HG02852 (cell line): ENCODE measurements at regions not wholly inside any gene's neighbourhood (a gene's known extent, or its start where the extent isn't known, plus 50 kb on each side); places are given as distances from the start of the nearest gene placed in this dataset.
"Not testable (repeated sequence)": the region's sequence is repeated elsewhere in the genome, so short reads cannot be mapped to it uniquely, and the experiment has no call there.

ENCODE experiments used
- ATAC-seq: cut with Tn5 transposase; IDR thresholded peaks from one replicate; pipeline ENCODE4 v1.9.1; 2021; ENCODE audit warnings: mild to moderate bottlenecking, moderate library complexity; ENCODE audit not compliant: unreplicated experiment

DNA sequence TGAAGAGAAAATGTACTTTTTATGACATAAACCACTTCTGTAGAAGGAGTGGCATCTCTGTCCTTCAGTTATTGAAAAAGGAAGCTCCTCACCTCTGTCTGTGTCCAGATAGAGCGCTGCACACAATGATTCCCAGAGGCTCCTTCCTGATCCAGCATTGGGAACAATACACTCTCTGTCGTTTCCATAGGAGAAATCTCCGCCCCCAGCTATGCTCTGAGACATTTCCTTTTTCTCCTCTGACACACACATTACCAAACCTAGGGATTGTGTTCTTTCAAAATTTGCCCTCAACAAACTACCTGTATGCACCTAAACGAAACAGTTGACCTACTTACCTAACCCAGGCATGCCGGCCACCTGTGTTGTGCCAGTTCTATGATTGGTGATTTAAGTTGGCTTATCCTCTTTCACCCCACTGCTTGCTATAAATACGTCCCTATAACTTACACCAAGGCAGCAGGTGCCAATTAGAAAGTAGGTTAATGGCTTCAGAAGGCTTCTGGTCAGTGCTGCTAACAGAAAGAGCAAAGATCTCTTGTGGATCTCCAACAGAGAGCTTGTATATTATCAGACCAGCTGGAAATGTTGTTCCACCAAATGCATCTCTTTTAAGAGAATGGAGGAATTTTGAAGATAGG lies 140.1 kb upstream of the JCAD start:
- no peak for ATAC-seq

DNA sequence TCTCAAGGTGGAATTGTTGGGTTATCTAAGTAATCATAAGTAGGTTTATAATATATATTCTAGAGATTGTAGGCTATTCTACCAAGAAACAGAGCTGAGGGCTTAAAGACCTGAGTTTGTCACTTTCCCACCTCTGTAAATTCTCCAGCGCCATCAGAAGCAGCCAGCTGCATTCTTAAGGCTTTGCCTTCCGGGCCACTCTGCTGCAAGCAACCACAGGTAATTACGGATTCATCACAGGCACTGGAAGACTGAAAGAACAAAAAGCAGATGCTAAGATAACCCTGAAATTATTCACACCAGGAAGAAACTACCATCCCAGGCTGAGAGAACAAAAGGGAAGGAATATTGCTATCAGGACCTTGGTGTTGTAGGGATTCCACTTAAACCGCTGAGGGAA lies 137.8 kb upstream of the JCAD start:
- ATAC-seq, result no peak

DNA sequence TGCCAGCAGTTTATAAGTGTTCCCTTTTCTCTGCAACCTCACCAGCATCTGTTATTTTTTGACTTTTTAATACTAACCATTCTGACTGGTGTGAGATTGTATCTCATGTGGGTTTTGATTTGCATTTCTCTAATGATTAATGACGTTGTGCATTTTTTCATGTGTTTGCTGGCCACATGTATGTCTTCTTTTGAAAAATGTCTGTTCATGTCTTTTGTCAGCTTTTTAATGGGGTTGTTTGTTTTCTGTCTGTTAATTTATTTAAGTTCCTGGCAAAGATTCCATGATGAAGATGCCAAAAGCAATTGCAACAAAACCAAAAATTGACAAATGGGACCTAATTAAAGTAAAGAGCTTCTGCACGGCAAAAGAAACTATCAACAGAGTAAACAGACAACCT lies 137.2 kb upstream of the JCAD start:
- ATAC-seq, result not testable (repeated sequence)

DNA sequence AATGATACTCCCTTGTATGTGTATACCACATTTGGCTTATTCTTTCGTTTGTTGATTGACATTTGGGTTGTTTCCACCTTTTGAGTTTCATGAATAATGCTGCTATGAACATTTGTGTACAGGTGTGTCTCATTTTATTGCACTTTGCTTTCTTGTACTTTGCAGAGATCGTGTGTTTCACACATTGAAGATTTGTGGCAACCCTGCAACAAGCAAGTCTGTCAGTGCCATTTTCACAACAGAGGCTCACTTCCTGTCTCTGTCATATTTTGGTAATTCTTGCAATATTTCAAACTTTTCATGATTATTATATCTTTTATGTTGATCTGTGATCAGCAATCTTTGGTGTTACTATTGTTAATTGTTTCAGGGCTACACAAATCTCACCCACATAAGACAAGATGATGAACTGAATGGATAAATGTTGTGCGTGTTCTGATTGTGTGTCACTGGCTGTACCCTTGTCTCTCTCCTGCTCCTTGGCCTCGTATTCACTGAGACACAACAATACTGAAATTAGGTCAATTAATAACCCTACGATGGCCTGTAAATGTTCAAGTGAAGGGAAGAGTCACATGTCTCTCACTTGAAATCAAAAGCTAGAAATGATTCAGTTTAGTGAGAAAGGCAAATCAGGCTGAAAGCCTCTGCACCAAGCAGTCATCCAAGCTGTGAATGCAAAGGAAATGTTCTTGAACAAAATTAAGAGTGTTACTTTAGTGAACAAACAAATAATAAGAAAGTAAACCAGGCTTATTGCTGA lies 133.6 kb upstream of the JCAD start:
- ATAC-seq, result peak; percentile 44

DNA sequence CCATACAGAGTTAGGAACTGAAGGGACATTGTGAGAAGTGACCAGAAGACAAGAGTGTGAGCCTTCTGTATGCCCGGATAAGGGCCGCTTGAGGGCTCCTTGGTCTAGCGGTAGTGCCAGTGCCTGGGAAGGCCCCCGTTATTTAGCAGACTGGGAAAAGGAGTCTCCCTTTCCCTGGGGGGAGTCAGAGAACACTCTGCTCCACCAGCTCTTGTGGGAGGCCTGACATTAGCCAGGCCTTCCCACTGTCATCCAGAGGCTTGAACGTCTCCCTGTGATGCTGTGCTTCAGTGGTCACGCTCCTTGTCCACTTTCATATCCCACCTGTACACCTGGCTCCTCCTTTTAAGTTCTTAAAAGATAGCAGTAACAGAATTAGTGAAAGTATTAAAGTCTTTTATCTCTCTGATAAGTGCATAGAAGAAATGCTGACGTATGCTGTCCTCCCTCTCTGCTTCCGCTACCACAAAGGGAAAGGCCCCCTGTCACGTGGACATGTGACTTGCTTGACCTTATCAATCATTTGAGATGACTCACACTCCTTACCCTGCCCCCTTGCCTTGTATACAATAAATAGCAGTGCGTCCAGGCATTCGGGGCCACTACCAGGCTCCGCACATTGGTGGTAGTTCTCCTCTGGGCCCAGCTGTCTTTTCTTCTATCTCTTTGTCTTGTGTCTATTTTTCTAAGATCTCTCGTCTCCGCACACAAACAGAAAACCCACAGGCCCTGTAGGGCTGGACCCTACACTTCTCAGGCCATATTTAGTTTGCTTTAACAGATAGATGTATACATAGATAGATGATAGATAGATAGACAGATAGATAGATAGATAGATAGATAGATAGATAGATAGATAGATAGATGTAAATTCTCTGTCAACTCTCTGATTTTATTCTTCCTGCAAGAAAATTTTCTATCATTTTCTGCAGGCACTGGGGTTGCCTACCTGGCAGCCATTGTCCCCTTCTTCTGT lies 131.5 kb upstream of the JCAD start:
- ATAC-seq, result no peak

DNA sequence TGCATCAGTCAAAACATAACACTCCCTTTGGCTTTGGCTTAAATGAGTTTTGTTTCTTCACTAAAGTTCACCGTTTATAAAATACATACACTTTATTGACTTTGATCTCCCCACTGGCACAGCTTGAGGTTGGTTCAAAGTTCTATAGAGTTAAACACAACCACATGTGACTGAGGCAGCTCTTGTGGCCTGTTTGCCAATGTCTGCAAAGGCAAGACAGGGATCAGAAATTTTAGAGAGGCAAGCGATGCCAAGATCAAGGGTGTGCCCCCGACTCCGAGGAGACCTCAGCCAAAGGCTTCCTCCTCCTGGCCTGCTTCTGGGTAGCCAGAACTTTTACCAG lies 129.8 kb upstream of the JCAD start:
- no peak for ATAC-seq

DNA sequence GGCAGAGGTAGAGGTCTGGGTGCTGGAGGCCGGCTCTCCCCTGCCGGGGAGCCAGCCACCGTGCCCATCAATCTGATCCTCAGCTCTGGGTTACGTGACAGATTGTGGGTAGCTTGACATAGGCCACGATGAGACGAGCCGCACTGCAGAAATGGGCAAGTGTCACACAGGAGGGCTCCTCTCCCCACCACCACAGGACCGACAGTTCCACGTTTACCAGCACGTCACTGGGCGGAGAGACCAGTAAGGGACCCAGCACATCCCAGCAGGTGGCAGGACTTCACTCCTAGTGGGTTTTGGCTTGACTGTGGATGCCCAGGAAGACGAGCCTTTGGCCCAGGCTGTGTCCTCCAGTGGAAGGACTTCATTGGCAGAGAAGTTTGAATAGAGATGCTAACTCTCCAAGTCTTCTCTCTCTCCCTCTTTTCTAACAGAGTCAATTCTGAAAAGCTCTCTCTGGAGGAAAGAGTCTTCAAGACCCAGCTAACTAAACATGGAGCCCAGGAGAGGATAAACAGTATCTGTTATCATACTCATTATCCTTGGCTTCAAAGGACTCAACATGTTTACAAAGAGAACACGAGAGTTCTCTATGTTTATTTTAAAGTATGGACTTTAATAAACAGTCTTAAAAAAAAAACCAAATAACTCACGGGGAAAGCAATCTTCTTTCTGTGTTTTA lies 129.3 kb upstream of the JCAD start:
- ATAC-seq, result no peak

DNA sequence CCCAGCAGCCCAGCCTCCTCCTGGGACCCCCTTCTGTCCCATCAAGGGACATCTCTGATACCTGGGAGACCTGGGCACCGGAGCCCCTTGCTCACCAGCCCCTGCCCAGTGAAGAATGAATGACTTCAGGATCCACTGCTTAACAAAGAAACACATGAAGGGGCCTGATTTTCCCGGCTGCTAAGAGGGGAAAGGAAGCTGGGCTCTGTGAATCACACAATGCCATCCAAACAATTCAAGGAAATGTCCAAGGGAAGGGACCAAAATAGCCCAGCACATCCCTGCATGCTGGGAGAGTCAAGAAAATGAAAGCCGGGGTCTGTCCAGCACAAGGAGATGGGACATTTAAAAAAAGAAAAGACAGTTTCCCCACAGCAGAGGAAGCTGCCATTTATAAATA lies 128.7 kb upstream of the JCAD start:
- ATAC-seq, result no peak

DNA sequence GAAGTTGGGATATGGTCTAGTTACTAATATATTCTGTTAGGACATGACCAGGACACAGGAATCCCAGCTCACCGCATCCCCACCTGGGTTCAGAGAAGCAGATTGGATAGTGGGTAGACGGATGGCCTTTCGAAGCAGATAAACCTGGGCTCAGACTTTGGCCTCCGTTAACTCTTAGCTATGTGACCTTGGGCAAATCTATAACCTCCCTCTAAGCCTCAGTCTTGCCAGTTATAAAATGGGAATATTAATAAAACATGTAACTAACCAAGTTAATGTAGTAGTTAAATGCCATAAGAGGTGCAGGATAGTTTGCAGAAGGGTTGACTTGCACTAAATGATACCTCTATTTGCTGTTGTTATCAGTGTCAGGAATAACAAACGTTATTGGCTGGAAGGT lies 127.6 kb upstream of the JCAD start:
- ATAC-seq, result no peak

DNA sequence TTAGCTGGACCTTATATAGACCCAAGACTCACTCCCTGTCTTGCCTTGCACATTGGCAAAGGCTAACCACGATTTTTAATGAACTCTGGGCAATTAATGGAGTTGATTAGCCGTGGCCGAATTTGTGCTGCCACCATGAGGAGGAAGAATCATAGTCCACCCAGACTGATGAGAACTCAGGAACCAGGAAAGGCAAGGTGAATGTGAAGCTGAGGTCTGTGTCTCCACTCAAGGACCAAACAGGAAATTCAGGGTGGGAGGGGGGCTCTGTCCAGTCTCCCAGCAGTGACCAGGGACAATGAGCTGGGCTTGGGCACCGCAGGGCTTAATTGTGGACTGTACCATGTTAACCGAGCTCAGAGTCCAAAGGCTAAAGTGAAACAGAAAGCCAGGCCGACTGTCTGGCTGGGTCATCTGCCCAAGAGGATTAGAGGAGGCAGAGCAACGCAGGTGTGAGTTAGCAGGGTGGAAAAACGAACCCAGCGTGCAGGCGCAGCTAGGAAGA lies 127.0 kb upstream of the JCAD start:
- no peak for ATAC-seq

DNA sequence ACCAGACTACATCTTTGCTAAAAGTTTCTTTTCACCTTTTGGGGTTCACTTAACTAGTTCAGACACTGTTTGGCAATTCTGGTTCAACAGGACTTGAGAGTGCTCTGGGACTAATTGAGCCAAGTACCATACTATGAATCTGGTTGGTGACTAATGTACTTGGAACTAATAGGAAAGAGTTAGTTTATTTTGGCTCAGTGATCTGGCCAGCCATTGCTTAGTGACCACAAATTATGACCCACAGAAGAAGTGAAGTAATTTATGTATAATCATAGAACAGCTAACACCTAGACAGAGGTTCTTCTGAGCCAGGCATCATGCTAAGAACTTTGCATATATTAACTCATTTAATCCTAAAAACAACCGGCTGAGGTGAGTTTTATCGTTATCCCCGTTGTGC lies 126.5 kb upstream of the JCAD start:
- ATAC-seq, result no peak

DNA sequence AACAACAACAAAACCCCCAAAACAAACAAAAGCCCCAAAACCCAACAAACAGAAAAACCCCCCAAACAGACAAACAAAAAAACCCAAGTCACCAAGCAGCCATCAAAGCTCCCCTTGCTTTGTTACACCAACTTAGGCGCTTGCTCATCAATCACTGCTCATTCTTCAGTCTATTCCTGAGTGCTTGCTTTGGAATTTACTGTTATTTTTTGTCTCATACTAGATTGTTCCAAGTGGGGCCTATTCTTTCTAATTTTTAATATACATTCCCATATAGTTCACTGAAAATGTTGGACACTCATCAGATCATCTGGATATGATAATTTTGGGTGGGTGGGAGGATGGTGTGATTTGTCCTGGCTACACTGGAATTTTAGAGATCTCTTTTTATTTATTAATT lies 126.0 kb upstream of the JCAD start:
- ATAC-seq, result no peak

DNA sequence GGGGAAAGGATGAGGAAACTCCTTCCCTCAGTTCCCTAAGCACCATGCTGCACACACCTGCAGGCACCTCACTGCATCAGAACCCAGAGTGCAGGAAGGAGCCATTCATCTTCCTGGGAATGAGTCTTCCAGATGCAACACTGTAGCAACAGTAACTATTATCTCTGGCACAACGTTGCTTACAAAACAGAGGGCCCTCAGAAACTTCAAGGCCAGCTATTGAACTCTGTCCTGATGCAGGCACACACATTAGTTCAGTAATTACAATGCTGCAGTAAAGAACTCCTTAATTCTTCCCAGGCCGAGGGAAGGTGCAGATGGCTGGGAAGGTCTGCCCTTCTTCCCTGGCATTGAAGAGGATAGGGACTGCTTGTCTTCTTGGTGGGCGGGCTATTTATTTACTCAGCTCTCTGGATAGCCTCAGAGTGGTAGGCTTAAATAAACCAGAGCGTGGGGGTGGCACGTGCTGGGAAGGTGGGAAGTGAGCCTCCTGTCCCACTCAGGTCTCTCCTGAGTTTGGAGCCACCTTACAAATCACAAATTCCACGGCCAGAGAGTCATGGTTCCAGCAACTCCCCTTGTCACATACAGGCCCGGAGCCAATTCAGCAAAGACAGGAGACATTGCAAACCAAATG lies 125.1 kb upstream of the JCAD start:
- no peak for ATAC-seq

DNA sequence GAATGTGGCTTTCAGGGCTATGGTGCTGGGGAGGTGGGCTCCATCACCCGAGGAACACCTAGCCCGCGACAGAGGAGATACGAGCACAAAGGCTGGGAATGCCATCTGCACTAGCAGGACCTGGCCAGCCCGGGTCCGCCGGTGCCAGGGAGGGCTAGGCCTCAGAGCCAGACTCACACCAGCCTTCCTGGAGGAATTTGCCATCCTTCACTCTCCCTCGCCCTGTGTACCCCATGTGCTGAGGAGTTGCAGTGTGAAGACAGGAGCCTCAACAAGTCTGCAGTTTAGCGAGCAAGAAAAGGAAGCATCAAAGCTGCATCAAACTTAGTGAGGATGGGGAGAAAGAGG lies 123.6 kb upstream of the JCAD start:
- ATAC-seq, result no peak

DNA sequence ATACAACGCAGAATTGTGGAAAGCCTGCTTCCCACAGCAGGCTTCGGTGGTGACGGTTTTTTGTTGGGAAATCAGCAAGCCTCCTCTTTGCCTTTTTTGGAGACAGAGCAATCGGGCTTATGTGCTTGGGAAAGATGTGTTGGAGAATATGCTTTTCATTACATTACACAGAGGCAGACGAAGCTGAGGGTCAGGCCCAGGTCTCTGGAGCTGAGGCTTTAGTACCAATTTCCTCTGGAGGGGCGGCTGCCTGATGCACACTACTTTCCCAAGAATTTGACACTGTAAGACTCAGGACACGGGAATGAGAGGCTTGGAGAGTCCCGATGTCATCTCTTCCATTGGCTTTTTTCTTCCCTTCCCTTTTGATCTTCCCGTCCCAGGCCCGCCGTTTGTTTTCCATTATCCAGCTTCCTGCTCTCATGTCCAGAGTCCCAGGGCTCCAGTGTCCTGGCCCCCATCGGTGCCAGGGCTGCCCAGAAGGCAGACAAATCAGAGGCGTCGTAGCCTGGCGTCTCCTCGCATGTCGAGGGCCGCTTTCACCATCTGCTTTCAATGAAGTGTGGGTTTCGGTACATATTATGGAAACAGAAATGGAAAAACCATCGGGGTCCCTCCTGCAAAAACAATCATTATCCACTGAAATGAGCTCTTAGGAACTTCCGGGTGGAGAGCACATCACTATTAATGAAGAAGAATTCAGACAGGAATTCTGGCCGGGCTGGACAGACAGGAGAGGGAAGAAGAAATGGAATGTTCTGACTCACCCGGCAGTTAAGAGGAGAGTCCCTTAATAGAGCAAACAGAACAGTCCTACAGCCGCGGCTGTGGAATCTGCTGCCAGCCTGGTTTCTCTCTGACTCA lies 123.0 kb upstream of the JCAD start:
- no peak for ATAC-seq

DNA sequence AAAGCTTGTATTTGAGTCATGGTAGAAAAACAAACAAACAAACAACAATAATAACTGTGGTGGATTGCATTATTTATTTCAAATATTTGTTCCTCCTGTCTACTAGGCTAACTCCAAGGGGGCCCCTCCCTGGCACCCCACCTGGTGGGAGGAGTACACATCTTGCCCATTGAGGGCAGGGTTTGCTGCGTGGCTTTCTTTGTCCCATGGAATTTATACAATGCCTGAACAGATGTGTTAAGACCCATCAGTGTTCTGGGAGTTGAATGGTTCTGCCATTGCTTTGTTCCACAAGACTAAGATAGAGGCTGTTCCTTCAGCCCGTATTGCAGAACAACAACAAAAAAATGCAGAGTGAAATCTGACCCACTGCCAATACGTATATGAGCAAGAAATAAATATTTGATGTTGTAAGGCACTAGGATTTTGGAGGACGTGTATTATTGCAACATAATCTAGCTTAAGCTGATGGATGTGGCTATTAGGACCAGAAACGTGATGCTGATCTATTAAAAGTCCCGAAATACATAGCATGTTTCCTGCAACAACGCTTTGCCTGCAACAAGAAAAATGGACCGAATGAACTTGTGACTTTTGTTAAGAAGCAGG lies 119.1 kb upstream of the JCAD start:
- no peak for ATAC-seq

DNA sequence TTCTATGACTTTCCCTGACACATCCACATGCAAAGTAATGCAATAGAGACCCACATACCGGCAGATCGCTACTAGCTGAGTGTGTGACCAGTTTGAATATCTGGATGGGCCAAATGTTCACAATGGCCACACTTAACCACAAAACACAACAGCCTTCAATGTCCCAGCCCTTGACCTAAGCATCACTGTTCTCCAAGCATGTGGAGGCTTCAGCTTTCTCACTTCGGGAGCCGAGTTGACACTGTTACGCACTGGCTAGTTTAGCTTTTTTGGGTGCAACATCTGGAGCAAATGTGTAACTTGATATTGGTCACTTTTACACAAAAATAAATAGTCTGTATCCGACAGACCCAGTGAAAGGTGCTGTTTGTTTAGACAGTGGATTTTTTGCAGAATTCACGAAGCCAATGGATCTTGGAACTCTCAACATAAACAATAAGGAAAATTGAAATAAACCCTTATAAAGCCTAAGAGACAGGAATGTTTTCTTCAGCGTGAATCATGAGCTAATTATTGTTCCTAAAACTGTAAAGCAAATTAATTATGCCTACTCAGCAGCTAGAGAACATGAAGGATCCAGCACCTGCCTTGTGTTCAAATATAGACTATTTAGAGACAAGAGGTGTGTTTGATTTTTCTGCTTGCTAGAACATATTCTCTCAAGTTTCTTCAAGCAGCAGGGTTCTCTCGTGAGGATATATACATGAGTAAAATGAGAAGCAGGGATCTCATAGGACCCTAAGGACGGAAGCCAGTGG lies 117.6 kb upstream of the JCAD start:
- no peak for ATAC-seq

DNA sequence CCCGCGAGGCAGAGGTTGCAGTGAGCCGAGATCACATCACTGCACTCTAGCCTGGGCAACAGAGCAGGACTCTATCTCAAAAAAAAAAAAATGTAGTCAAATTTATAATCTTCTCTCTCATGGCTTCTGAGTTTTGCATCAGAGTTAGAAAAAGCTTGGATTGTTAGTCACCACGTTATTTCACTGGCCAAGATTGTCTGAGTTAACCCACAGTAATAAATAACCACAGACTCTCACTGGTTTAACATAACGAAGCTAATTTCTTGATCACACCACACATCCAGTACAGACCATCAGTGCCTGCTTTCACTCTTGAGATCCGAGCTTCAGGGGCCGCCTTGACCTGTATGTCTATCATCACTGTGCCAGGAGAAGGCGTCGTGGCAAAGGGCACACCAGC lies 116.8 kb upstream of the JCAD start:
- ATAC-seq, result no peak

DNA sequence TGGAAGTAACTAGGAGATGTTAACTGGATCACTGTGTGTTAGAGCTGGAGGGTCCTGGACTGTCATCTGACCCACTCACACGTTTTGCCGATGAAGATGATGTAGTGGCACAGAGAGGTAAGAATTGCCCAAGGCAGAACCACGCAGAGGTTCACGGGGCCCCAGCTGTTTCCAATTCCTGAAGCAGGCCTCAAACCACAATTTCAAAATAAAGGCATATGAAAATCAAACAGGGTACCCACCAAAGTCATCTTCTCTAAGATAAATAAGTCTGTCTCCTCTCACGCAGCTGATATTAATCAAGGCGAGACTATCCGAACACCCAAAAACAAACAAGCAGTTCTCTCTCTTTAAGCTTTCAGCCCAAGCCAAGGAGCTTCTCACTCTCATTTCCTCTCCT lies 113.3 kb upstream of the JCAD start:
- ATAC-seq, result no peak
